CD8-positive, alpha-beta memory T cell (primary cell): ENCODE measurements at regions not wholly inside any gene's neighbourhood (a gene's known extent, or its start where the extent isn't known, plus 50 kb on each side); places are given as distances from the start of the nearest gene placed in this dataset.
"Not testable (repeated sequence)": the region's sequence is repeated elsewhere in the genome, so short reads cannot be mapped to it uniquely, and the experiment has no call there.

ENCODE experiments used
- CTCF ChIA-PET: fragments of 350-600 bp; sonication (Branson Sonifier 250); formaldehyde crosslinking; loops from one replicate; lab custom pipeline; 2021; ENCODE audit warnings: antibody characterized with exemption; lab: Charles Lee
- POLR2A ChIA-PET: fragments of 350-600 bp; sonication (Branson Sonifier 250); formaldehyde crosslinking; loops from one replicate; lab custom pipeline; 2021; ENCODE audit warnings: antibody characterized with exemption; lab: Charles Lee
- DNase-seq, 5 donors: peaks; one replicate each; pipeline versions ENCODE4 v3.0.0 to v3.0.0-alpha.2; 2020 to 2022; ENCODE audit warnings: mixed read lengths in 1 of 5
- H3K27ac ChIP-seq: one replicate; pipeline ENCODE4 v1.7.0; 2013; ENCODE audit warnings: low read depth, mild to moderate bottlenecking, low read length, moderate library complexity
- H3K27me3 ChIP-seq: 2 replicates; pipeline ENCODE4 v1.7.0; 2013; ENCODE audit warnings: low read length, mild to moderate bottlenecking; ENCODE audit not compliant: insufficient read depth, poor library complexity, severe bottlenecking
- H3K36me3 ChIP-seq: 2 replicates; pipeline ENCODE4 v1.7.0; 2013; ENCODE audit warnings: mild to moderate bottlenecking, low read length, moderate library complexity; ENCODE audit not compliant: insufficient read depth
- H3K4me1 ChIP-seq: 2 replicates; pipeline ENCODE4 v1.7.0; 2013; ENCODE audit warnings: mild to moderate bottlenecking, low read length, moderate library complexity; ENCODE audit not compliant: insufficient read depth
- H3K4me3 ChIP-seq: 2 replicates; pipeline ENCODE4 v1.7.0; 2013; ENCODE audit warnings: mild to moderate bottlenecking, low read length
- H3K9me3 ChIP-seq: 2 replicates; pipeline ENCODE4 v1.7.0; 2013; ENCODE audit warnings: mild to moderate bottlenecking, low read length
- H3K27ac Mint-ChIP-seq, 8 donors: one replicate each; pipeline ENCODE4 v1.8.0; 2020 to 2021; ENCODE audit warnings: mixed read lengths in 8 of 8, mild to moderate bottlenecking in 6 of 8, inconsistent platforms in 3 of 8, moderate library complexity in 3 of 8
- H3K27me3 Mint-ChIP-seq, 2 donors: one replicate each; pipeline ENCODE4 v1.8.0; 2020 to 2021; ENCODE audit warnings: mixed read lengths in 2 of 2, mild to moderate bottlenecking in 1 of 2, moderate library complexity in 1 of 2
- H3K36me3 Mint-ChIP-seq, 3 donors: one replicate each; pipeline ENCODE4 v1.8.0; 2020 to 2021; ENCODE audit warnings: mixed read lengths in 3 of 3, inconsistent platforms in 1 of 3, mild to moderate bottlenecking in 1 of 3
- H3K4me1 Mint-ChIP-seq, 3 donors: one replicate each; pipeline ENCODE4 v1.8.0; 2020 to 2021; ENCODE audit warnings: mixed read lengths in 3 of 3, inconsistent platforms in 1 of 3, mild to moderate bottlenecking in 1 of 3
- H3K4me3 Mint-ChIP-seq, 7 donors: one replicate each; pipeline ENCODE4 v1.8.0; 2020 to 2021; ENCODE audit warnings: mixed read lengths in 7 of 7, mild to moderate bottlenecking in 6 of 7, moderate library complexity in 4 of 7, inconsistent platforms in 2 of 7
- H3K9me3 Mint-ChIP-seq, 5 donors: one replicate each; pipeline ENCODE4 v1.8.0; 2020 to 2022; ENCODE audit warnings: mixed read lengths in 5 of 5, mild to moderate bottlenecking in 3 of 5, moderate library complexity in 2 of 5, inconsistent platforms in 1 of 5

GRCh38 chr6:26745964-26746363, 86.4 kb upstream of the ZNF322 start:
- POLR2A ChIA-PET, H3K4me1 Mint-ChIP-seq, CTCF ChIA-PET, H3K36me3 Mint-ChIP-seq, H3K27ac ChIP-seq, H3K27ac Mint-ChIP-seq, H3K4me3 ChIP-seq, H3K9me3 ChIP-seq, H3K4me1 ChIP-seq, H3K4me3 Mint-ChIP-seq, DNase-seq, H3K36me3 ChIP-seq: not testable (repeated sequence)
- peaks cover 18% of the 10 kb centered on the region for H3K27me3 ChIP-seq
- H3K27me3 Mint-ChIP-seq: peaks cover 56 to 68% of the 10 kb centered on the region in 2 donors
- peaks cover 0 to 54% (median 36%) of the 10 kb centered on the region in 5 donors for H3K9me3 Mint-ChIP-seq

GRCh38 chr6:26749126-26749758, 89.7 kb upstream of the ZNF322 start:
- H3K36me3 Mint-ChIP-seq, POLR2A ChIA-PET, H3K27me3 ChIP-seq, DNase-seq, H3K27ac ChIP-seq, H3K4me1 ChIP-seq, H3K36me3 ChIP-seq, CTCF ChIA-PET, H3K9me3 ChIP-seq, H3K4me1 Mint-ChIP-seq, H3K4me3 ChIP-seq: not testable (repeated sequence)
- H3K27me3 Mint-ChIP-seq: peaks cover 49 to 57% of the 10 kb centered on the region in 2 donors
- peak overlapping the region in 1 of 8 donors; percentile 72 for H3K27ac Mint-ChIP-seq
- peaks cover 0 to 40% (median 29%) of the 10 kb centered on the region in 5 donors for H3K9me3 Mint-ChIP-seq
- H3K4me3 Mint-ChIP-seq: peak overlapping the region in 2 of 7 donors; percentile 31 to 40

DNA sequence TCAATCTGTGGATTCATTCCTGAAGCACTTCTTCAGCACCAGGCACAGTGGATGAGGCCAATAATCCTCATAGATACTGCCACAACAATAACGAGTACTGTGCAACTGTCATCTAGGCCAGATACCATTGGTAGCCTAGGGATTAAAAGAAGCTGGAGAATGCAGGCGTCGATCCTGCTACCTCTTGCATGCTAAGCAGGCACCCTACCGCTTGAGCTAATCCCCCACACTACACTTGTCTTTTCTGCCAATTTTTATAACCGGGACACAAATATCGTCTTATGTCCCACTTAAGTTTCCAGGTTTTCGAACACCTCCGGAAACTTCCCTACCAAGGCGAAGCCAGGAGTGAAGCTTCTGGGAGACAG, 90.2 kb upstream of the ZNF322 start:
- H3K36me3 Mint-ChIP-seq, POLR2A ChIA-PET: not testable (repeated sequence)
- peak overlapping the region in 2 of 7 donors; percentile 15 to 31 for H3K4me3 Mint-ChIP-seq

GRCh38 chr6:26754212-26754611, 94.7 kb upstream of the ZNF322 start:
- Histone ChIP-seq H3K4me3 (no peak overlapping the region), H3K36me3 (no peaks in the 10 kb centered on the region), H3K27me3 (peaks cover 4% of the 10 kb centered on the region), H3K27ac (no peak overlapping the region), H3K9me3 (no peaks in the 10 kb centered on the region), H3K4me1 (no peaks in the 10 kb centered on the region)
- Mint-ChIP-seq H3K9me3 (peaks cover 6 to 29% (median 22%) of the 10 kb centered on the region in 5 donors), H3K27me3 (peaks cover 35 to 60% of the 10 kb centered on the region in 2 donors), H3K27ac (peak overlapping the region in 2 of 8 donors; percentile 77 to 81), H3K4me3 (peak overlapping the region in 2 of 7 donors; percentile 9 to 56), H3K4me1 (no peaks in the 10 kb centered on the region), H3K36me3 (peaks cover 0 to 7% (median 0%) of the 10 kb centered on the region in 3 donors)
- POLR2A ChIA-PET: no interaction called here
- CTCF ChIA-PET: no interaction called here
- DNase-seq: no peak

More for the DNA sequence above, 90.2 kb upstream of the ZNF322 start:
- H3K4me1 Mint-ChIP-seq, H3K27me3 ChIP-seq, H3K36me3 ChIP-seq, CTCF ChIA-PET, H3K27ac ChIP-seq, H3K4me3 ChIP-seq, H3K9me3 ChIP-seq, H3K4me1 ChIP-seq, H3K27ac Mint-ChIP-seq, DNase-seq: not testable (repeated sequence)
- H3K27me3 Mint-ChIP-seq: peaks cover 49 to 57% of the 10 kb centered on the region in 2 donors
- peaks cover 0 to 36% (median 26%) of the 10 kb centered on the region in 5 donors for H3K9me3 Mint-ChIP-seq

GRCh38 chr6:26754801-26755200, 95.3 kb upstream of the ZNF322 start:
- POLR2A ChIA-PET, H3K27me3 ChIP-seq, H3K27ac ChIP-seq, H3K36me3 ChIP-seq, H3K9me3 ChIP-seq, CTCF ChIA-PET, H3K4me1 Mint-ChIP-seq, H3K36me3 Mint-ChIP-seq, H3K4me1 ChIP-seq, H3K4me3 ChIP-seq, DNase-seq: not testable (repeated sequence)
- Mint-ChIP-seq H3K27ac (peak overlapping the region in 3 of 8 donors; percentile 33 to 81 (median 77)), H3K27me3 (peaks cover 29 to 60% of the 10 kb centered on the region in 2 donors), H3K4me3 (peak overlapping the region in 2 of 7 donors; percentile 32 to 47), H3K9me3 (peaks cover 6 to 29% (median 20%) of the 10 kb centered on the region in 5 donors)

GRCh38 chr6:26756067-26756805, 96.7 kb upstream of the ZNF322 start:
- H3K27ac Mint-ChIP-seq: peak overlapping the region in 4 of 8 donors; percentile 19 to 89 (median 71)
- H3K27me3 Mint-ChIP-seq: peaks cover 29 to 50% of the 10 kb centered on the region in 2 donors

GRCh38 chr6:26766203-26766902, 106.8 kb upstream of the ZNF322 start:
- H3K27ac Mint-ChIP-seq, H3K4me3 Mint-ChIP-seq, H3K36me3 ChIP-seq, CTCF ChIA-PET, H3K27me3 Mint-ChIP-seq, DNase-seq, H3K4me1 ChIP-seq, H3K27me3 ChIP-seq, H3K27ac ChIP-seq, H3K36me3 Mint-ChIP-seq, POLR2A ChIA-PET, H3K9me3 Mint-ChIP-seq, H3K9me3 ChIP-seq, H3K4me1 Mint-ChIP-seq, H3K4me3 ChIP-seq: not testable (repeated sequence)

More at GRCh38 chr6:26756067-26756805, 96.7 kb upstream of the ZNF322 start:
- H3K27ac ChIP-seq, H3K36me3 ChIP-seq, H3K36me3 Mint-ChIP-seq, DNase-seq, H3K9me3 ChIP-seq, H3K27me3 ChIP-seq, H3K4me3 ChIP-seq, H3K4me1 Mint-ChIP-seq, CTCF ChIA-PET, H3K4me1 ChIP-seq, POLR2A ChIA-PET: not testable (repeated sequence)
- peaks cover 6 to 26% (median 20%) of the 10 kb centered on the region in 5 donors for H3K9me3 Mint-ChIP-seq
- peak overlapping the region in 5 of 7 donors; percentile 30 to 48 (median 43) for H3K4me3 Mint-ChIP-seq
